MM.1S (cell line): ENCODE measurements at regions not wholly inside any gene's neighbourhood (a gene's known extent, or its start where the extent isn't known, plus 50 kb on each side); places are given as distances from the start of the nearest gene placed in this dataset.

Source experiments
- DNase-seq: peaks from one replicate; pipeline ENCODE4 v3.0.0-alpha.2; 2015
- H2AFZ ChIP-seq: fragments of 300-600 bp; sonication (generic); 2 replicates; pipeline ENCODE4 v1.6.0; 2016; ENCODE audit warnings: antibody characterized with exemption, low read length
- H3F3A ChIP-seq: fragments of 300-600 bp; sonication (generic); 2 replicates; pipeline ENCODE4 v1.6.1; 2016; ENCODE audit warnings: mild to moderate bottlenecking, antibody characterized with exemption, low read length, moderate library complexity, mixed read lengths; ENCODE audit not compliant: insufficient read depth
- H3K27ac ChIP-seq: fragments of 300-600 bp; sonication (generic); 2 replicates; pipeline ENCODE4 v1.5.1; 2016; ENCODE audit warnings: mild to moderate bottlenecking, low read length
- H3K27me3 ChIP-seq: fragments of 300-600 bp; sonication (generic); replicated peaks from 2 replicates; pipeline ENCODE4 v1.6.0; 2016; ENCODE audit warnings: low read length; ENCODE audit not compliant: insufficient read depth
- H3K36me3 ChIP-seq: fragments of 300-600 bp; sonication (generic); replicated peaks from 2 replicates; pipeline ENCODE4 v1.6.1; 2016; ENCODE audit warnings: mild to moderate bottlenecking, low read length, mixed read lengths; ENCODE audit not compliant: insufficient read depth
- H3K4me1 ChIP-seq: fragments of 300-600 bp; sonication (generic); 2 replicates; pipeline ENCODE4 v1.6.1; 2016; ENCODE audit warnings: low read length, mixed read lengths
- H3K4me2 ChIP-seq: fragments of 300-600 bp; sonication (generic); 2 replicates; pipeline ENCODE4 v1.6.0; 2016; ENCODE audit warnings: low read depth, low read length
- H3K4me3 ChIP-seq: fragments of 300-600 bp; sonication (generic); 2 replicates; pipeline ENCODE4 v1.5.1; 2016; ENCODE audit warnings: low read length, mixed read lengths
- H3K79me2 ChIP-seq: fragments of 300-600 bp; sonication (generic); 2 replicates; pipeline ENCODE4 v1.6.1; 2016; ENCODE audit warnings: mixed run types, low read length, mixed read lengths
- H3K9ac ChIP-seq: fragments of 300-600 bp; sonication (generic); 2 replicates; pipeline ENCODE4 v1.6.1; 2016; ENCODE audit warnings: low read length, mixed read lengths
- H3K9me2 ChIP-seq: fragments of 300-600 bp; sonication (generic); replicated peaks from 2 replicates; pipeline ENCODE4 v1.6.1; 2016; ENCODE audit warnings: mild to moderate bottlenecking, low read length, mixed read lengths; ENCODE audit not compliant: insufficient read depth
- H3K9me3 ChIP-seq: fragments of 300-600 bp; sonication (generic); replicated peaks from 2 replicates; pipeline ENCODE4 v1.6.1; 2016; ENCODE audit warnings: mild to moderate bottlenecking, low read length, mixed read lengths; ENCODE audit not compliant: insufficient read depth
- H4K20me1 ChIP-seq: fragments of 300-600 bp; sonication (generic); 2 replicates; pipeline ENCODE4 v1.6.1; 2016; ENCODE audit warnings: mild to moderate bottlenecking, low read length, moderate library complexity, mixed read lengths; ENCODE audit not compliant: insufficient read depth
- CTCF ChIP-seq: fragments of 300-600 bp; sonication (generic); IDR thresholded peaks from 2 replicates; pipeline ENCODE4 v1.5.1; 2016; ENCODE audit warnings: antibody characterized with exemption, low read length, mixed read lengths
- EZH2 ChIP-seq: fragments of 300-600 bp; sonication (generic); optimal IDR thresholded peaks from 2 replicates; pipeline ENCODE3; 2017; ENCODE audit warnings: low read depth, mild to moderate bottlenecking, antibody characterized with exemption, low read length, mixed read lengths
- EZH2phosphoT487 ChIP-seq: fragments of 300-600 bp; sonication (generic); IDR thresholded peaks from 2 replicates; pipeline ENCODE4 v1.6.1; 2018; ENCODE audit warnings: antibody characterized with exemption, low read length

GRCh38 chr7:153532326-153532725 lies 519.9 kb upstream of the DPP6 start:
- no peaks in the 10 kb centered on the region for H3K9me3 ChIP-seq
- no peak overlapping the region for H3K4me2 ChIP-seq
- H3K36me3 ChIP-seq: no peaks in the 10 kb centered on the region
- no peak overlapping the region for H3K27ac ChIP-seq
- no peaks in the 10 kb centered on the region for H3F3A ChIP-seq
- H3K9ac ChIP-seq: no peak overlapping the region
- no peak overlapping the region for H2AFZ ChIP-seq
- H3K27me3 ChIP-seq: no peaks in the 10 kb centered on the region
- H3K4me1 ChIP-seq: no peaks in the 10 kb centered on the region
- H3K9me2 ChIP-seq: no peaks in the 10 kb centered on the region
- no peaks in the 10 kb centered on the region for H4K20me1 ChIP-seq
- DNase-seq: no peak
- TF ChIP-seq EZH2 (no peak), CTCF (no peak), EZH2phosphoT487 (no peak)
- no peaks in the 10 kb centered on the region for H3K79me2 ChIP-seq
- no peak overlapping the region for H3K4me3 ChIP-seq

GRCh38 chr7:153537271-153537670 lies 514.9 kb upstream of the DPP6 start:
- H3F3A ChIP-seq: no peaks in the 10 kb centered on the region
- TF ChIP-seq EZH2 (no peak), CTCF (no peak), EZH2phosphoT487 (no peak)
- no peak for DNase-seq
- H3K9me2 ChIP-seq: no peaks in the 10 kb centered on the region
- H3K4me1 ChIP-seq: no peaks in the 10 kb centered on the region
- H3K27ac ChIP-seq: no peak overlapping the region
- H2AFZ ChIP-seq: no peak overlapping the region
- no peaks in the 10 kb centered on the region for H3K36me3 ChIP-seq
- no peaks in the 10 kb centered on the region for H3K27me3 ChIP-seq
- no peaks in the 10 kb centered on the region for H3K79me2 ChIP-seq
- H3K9me3 ChIP-seq: no peaks in the 10 kb centered on the region
- no peaks in the 10 kb centered on the region for H4K20me1 ChIP-seq
- no peak overlapping the region for H3K9ac ChIP-seq
- no peak overlapping the region for H3K4me3 ChIP-seq
- H3K4me2 ChIP-seq: no peak overlapping the region

- Histone ChIP-seq H3K4me1 (no peaks in the 10 kb centered on the region), H3K4me2 (no peak overlapping the region), H3F3A (no peaks in the 10 kb centered on the region), H3K9ac (no peak overlapping the region), H2AFZ (no peak overlapping the region), H3K9me2 (no peaks in the 10 kb centered on the region), H3K9me3 (no peaks in the 10 kb centered on the region), H3K27ac (no peak overlapping the region), H3K36me3 (no peaks in the 10 kb centered on the region), H3K27me3 (no peaks in the 10 kb centered on the region), H4K20me1 (no peaks in the 10 kb centered on the region), H3K4me3 (no peak overlapping the region), H3K79me2 (no peaks in the 10 kb centered on the region)
- DNase-seq: no peak
- TF ChIP-seq EZH2 (no peak), CTCF (no peak), EZH2phosphoT487 (no peak)
Observed at GRCh38 chr7:153541903-153542302, 510.3 kb upstream of the DPP6 start.
